IMR-90 (cell line): ENCODE measurements at regions not wholly inside any gene's neighbourhood (a gene's known extent, or its start where the extent isn't known, plus 50 kb on each side); places are given as distances from the start of the nearest gene placed in this dataset.

Experiments
- ATAC-seq: fragments of 200-7000 bp; cut with Tn5 transposase; 2 replicates; pipeline ENCODE4 v1.9.1; 2020; ENCODE audit warnings: low read depth, mild to moderate bottlenecking, moderate library complexity
- BruUV-seq: library from RNA; stranded (reverse); fragments of 400-500 nt; replicated peaks from 2 replicates; lab custom pipeline; 2021; lab: Mats Ljungman, UMichigan
- CTCF ChIA-PET: fragments of 300-600 bp; formaldehyde crosslinking; extraction: SDS; loops from one replicate; lab custom pipeline; 2021; ENCODE audit warnings: antibody characterized with exemption; lab: Yijun Ruan, JAX
- POLR2A ChIA-PET: fragments of 300-600 bp; sonication (Branson Sonifier 250); formaldehyde crosslinking; loops from one replicate; lab custom pipeline; 2022; ENCODE audit warnings: antibody characterized with exemption; ENCODE audit not compliant: unreplicated experiment; lab: Charles Lee
- DNase-seq: peaks from one replicate; pipeline ENCODE4 v3.0.0; 2013
- H2AFZ ChIP-seq: replicated peaks from 2 replicates; pipeline ENCODE3; 2013; ENCODE audit warnings: low read length, mild to moderate bottlenecking; ENCODE audit not compliant: poor library complexity
- H2AK5ac ChIP-seq: 2 replicates; pipeline ENCODE4 v1.6.1; 2013; ENCODE audit warnings: low read depth, low read length, inconsistent platforms
- H2AK9ac ChIP-seq: replicated peaks from 2 replicates; pipeline ENCODE3; 2013; ENCODE audit warnings: mild to moderate bottlenecking, low read depth, low read length, moderate library complexity; ENCODE audit not compliant: poor library complexity
- H2BK120ac ChIP-seq: 2 replicates; pipeline ENCODE4 v1.6.1; 2013; ENCODE audit warnings: low read depth, low read length, inconsistent platforms
- H2BK15ac ChIP-seq: 3 replicates; pipeline ENCODE4 v1.6.1; 2013; ENCODE audit warnings: low read depth, low read length, inconsistent platforms
- H2BK20ac ChIP-seq: 2 replicates; pipeline ENCODE4 v1.6.1; 2013; ENCODE audit warnings: low read depth, mild to moderate bottlenecking, inconsistent platforms, low read length, moderate library complexity
- H2BK5ac ChIP-seq: 2 replicates; pipeline ENCODE4 v1.6.1; 2013; ENCODE audit warnings: mild to moderate bottlenecking, low read depth, low read length, inconsistent platforms; ENCODE audit not compliant: poor library complexity, severe bottlenecking
- H3K14ac ChIP-seq: replicated peaks from 2 replicates; pipeline ENCODE4 v1.6.1; 2013; ENCODE audit warnings: low read depth, low read length, inconsistent platforms
- H3K18ac ChIP-seq: 2 replicates; pipeline ENCODE4 v1.6.1; 2013; ENCODE audit warnings: low read depth, low read length, control low read depth
- H3K23ac ChIP-seq: 2 replicates; pipeline ENCODE4 v1.6.1; 2013; ENCODE audit warnings: low read depth, low read length, inconsistent platforms
- H3K27ac ChIP-seq: 2 replicates; pipeline ENCODE4 v1.5.1; 2013; ENCODE audit warnings: mild to moderate bottlenecking, control low read depth, low read length; ENCODE audit not compliant: insufficient read depth
- H3K27me3 ChIP-seq: 2 replicates; pipeline ENCODE4 v1.6.1; 2013; ENCODE audit warnings: low read length; ENCODE audit not compliant: control insufficient read depth, insufficient read depth
- H3K36me3 ChIP-seq: 2 replicates; pipeline ENCODE4 v1.6.1; 2013; ENCODE audit warnings: low read length, mixed read lengths; ENCODE audit not compliant: control insufficient read depth, insufficient read depth
- H3K4ac ChIP-seq: 2 replicates; pipeline ENCODE4 v1.6.1; 2013; ENCODE audit warnings: low read depth, low read length, inconsistent platforms
- H3K4me1 ChIP-seq: 2 replicates; pipeline ENCODE4 v1.6.1; 2013; ENCODE audit warnings: low read length, mixed read lengths; ENCODE audit not compliant: control insufficient read depth, insufficient read depth
- H3K4me2 ChIP-seq: 2 replicates; pipeline ENCODE4 v1.6.1; 2013; ENCODE audit warnings: low read depth, mild to moderate bottlenecking, control low read depth, low read length, moderate library complexity
- H3K4me3 ChIP-seq: 2 replicates; pipeline ENCODE4 v1.5.1; 2013; ENCODE audit warnings: low read depth, mild to moderate bottlenecking, control low read depth, low read length, moderate library complexity; ENCODE audit not compliant: insufficient read depth
- H3K56ac ChIP-seq: 2 replicates; pipeline ENCODE4 v1.6.1; 2013; ENCODE audit warnings: low read length, inconsistent platforms; ENCODE audit not compliant: insufficient read depth; ENCODE audit errors: extremely low read depth
- H3K79me1 ChIP-seq, 2 experiments: 2 replicates each; pipeline ENCODE4 v1.6.1; 2013; ENCODE audit warnings: low read length in 2 of 2, inconsistent platforms in 1 of 2, low read depth in 1 of 2
- H3K9ac ChIP-seq: 2 replicates; pipeline ENCODE4 v1.6.1; 2013; ENCODE audit warnings: low read depth, low read length, control low read depth
- H3K9me1 ChIP-seq: 2 replicates; pipeline ENCODE4 v1.6.1; 2013; ENCODE audit warnings: low read length, inconsistent platforms; ENCODE audit not compliant: insufficient read depth
- H3K9me3 ChIP-seq: 2 replicates; pipeline ENCODE4 v1.6.1; 2013; ENCODE audit warnings: low read length; ENCODE audit not compliant: control insufficient read depth, insufficient read depth
- H4K20me1 ChIP-seq: 2 replicates; pipeline ENCODE4 v1.6.1; 2013; ENCODE audit warnings: low read length, inconsistent platforms; ENCODE audit not compliant: insufficient read depth
- H4K5ac ChIP-seq: 2 replicates; pipeline ENCODE4 v1.6.1; 2013; ENCODE audit warnings: mild to moderate bottlenecking, low read depth, low read length, control low read depth
- H4K8ac ChIP-seq, 2 experiments: 2 replicates each; pipeline ENCODE4 v1.6.1; 2013; ENCODE audit warnings: low read depth in 2 of 2, low read length in 2 of 2, control low read depth in 1 of 2, inconsistent platforms in 1 of 2
- H4K91ac ChIP-seq: 2 replicates; pipeline ENCODE4 v1.6.1; 2013; ENCODE audit warnings: low read depth, low read length, inconsistent platforms; ENCODE audit not compliant: insufficient read depth
- BHLHE40 ChIP-seq: fragments of 150-350 bp; IDR thresholded peaks from 2 replicates; pipeline ENCODE4 v1.6.1; 2016; ENCODE audit warnings: mild to moderate bottlenecking, low read depth, low read length
- CEBPB ChIP-seq: IDR thresholded peaks from 2 replicates; pipeline ENCODE4 v1.6.1; 2012; ENCODE audit warnings: low read depth, low read length, improper control_type of control experiment
- CHD1 ChIP-seq: IDR thresholded peaks from 2 replicates; pipeline ENCODE4 v1.6.1; 2012; ENCODE audit warnings: low read depth, low read length, improper control_type of control experiment
- ELK1 ChIP-seq: fragments of 150-350 bp; IDR thresholded peaks from 2 replicates; pipeline ENCODE4 v1.6.1; 2016; ENCODE audit warnings: low read depth, mild to moderate bottlenecking, low read length, moderate library complexity, borderline replicate concordance
- FOS ChIP-seq: fragments of 150-350 bp; IDR thresholded peaks from 2 replicates; pipeline ENCODE4 v1.6.1; 2016; ENCODE audit warnings: low read depth, low read length
- MAFK ChIP-seq: IDR thresholded peaks from 2 replicates; pipeline ENCODE4 v1.6.1; 2012; ENCODE audit warnings: low read depth, low read length, improper control_type of control experiment
- MAZ ChIP-seq: IDR thresholded peaks from 2 replicates; pipeline ENCODE4 v1.6.1; 2012; ENCODE audit warnings: low read depth, mild to moderate bottlenecking, low read length, improper control_type of control experiment, moderate library complexity, borderline replicate concordance
- MXI1 ChIP-seq: IDR thresholded peaks from 2 replicates; pipeline ENCODE4 v1.6.1; 2012; ENCODE audit warnings: low read depth, mild to moderate bottlenecking, low read length, moderate library complexity, borderline replicate concordance
- NFE2L2 ChIP-seq: fragments of 150-350 bp; IDR thresholded peaks from 2 replicates; pipeline ENCODE4 v1.6.1; 2016; ENCODE audit warnings: low read depth, mild to moderate bottlenecking, low read length
- POLR2A ChIP-seq: IDR thresholded peaks from 2 replicates; pipeline ENCODE4 v1.6.1; 2012; ENCODE audit warnings: mild to moderate bottlenecking, low read depth, low read length
- RAD21 ChIP-seq: IDR thresholded peaks from 2 replicates; pipeline ENCODE4 v1.6.1; 2012; ENCODE audit warnings: low read length, improper control_type of control experiment
- RCOR1 ChIP-seq: IDR thresholded peaks from 2 replicates; pipeline ENCODE4 v1.6.1; 2012; ENCODE audit warnings: mild to moderate bottlenecking, low read length, improper control_type of control experiment; ENCODE audit not compliant: insufficient replicate concordance
- RFX5 ChIP-seq: IDR thresholded peaks from 2 replicates; pipeline ENCODE4 v1.8.0; 2012; ENCODE audit warnings: low read depth, mild to moderate bottlenecking, low read length, moderate library complexity
- SMC3 ChIP-seq: fragments of 150-350 bp; IDR thresholded peaks from 2 replicates; pipeline ENCODE4 v1.6.1; 2016; ENCODE audit warnings: low read depth, mild to moderate bottlenecking, antibody characterized with exemption, low read length, moderate library complexity
- WGBS, 2 experiments: methylation state at CpG; one replicate each; pipeline versions ENCODE4 v1.1.5 to v1.1.7; 2013; ENCODE audit warnings: missing lambda C conversion rate in 2 of 2; ENCODE audit not compliant: insufficient read length in 1 of 2; ENCODE audit errors: extremely low coverage in 2 of 2; 5-methylcytosine and 5-hydroxymethylcytosine counted together
- dilution Hi-C: fragments of 300-500 bp; cut with HindIII; formaldehyde crosslinking; loops from one replicate; pipeline ENCODE4 v1.14.3; 2018; ENCODE audit warnings: low sequenced_read_pairs; ENCODE audit not compliant: unreplicated experiment
- in situ Hi-C: fragments of 300-500 bp; cut with MboI; formaldehyde crosslinking; loops from 3 replicates; pipeline ENCODE4 v1.14.3; 2019; ENCODE audit warnings: low sequenced_read_pairs, inconsistent platforms, mixed read lengths
- intact Hi-C: fragments of 100-400 bp; cut with micrococcal nuclease; formaldehyde crosslinking; loops from 2 replicates; pipeline ENCODE4 v1.10.0; 2022
- TF ChIP-seq, protein P1 (sequence below): conservative IDR thresholded peaks from 2 replicates; pipeline ENCODE4 v1.5.1; 2012; ENCODE audit warnings: mild to moderate bottlenecking, low read depth, low read length, improper control_type of control experiment
- TF ChIP-seq, protein P2 (sequence below): fragments of 150-350 bp; IDR thresholded peaks from 2 replicates; pipeline ENCODE4 v1.6.1; 2017; ENCODE audit warnings: mild to moderate bottlenecking, antibody characterized with exemption, low read length, low read depth

DNA sequence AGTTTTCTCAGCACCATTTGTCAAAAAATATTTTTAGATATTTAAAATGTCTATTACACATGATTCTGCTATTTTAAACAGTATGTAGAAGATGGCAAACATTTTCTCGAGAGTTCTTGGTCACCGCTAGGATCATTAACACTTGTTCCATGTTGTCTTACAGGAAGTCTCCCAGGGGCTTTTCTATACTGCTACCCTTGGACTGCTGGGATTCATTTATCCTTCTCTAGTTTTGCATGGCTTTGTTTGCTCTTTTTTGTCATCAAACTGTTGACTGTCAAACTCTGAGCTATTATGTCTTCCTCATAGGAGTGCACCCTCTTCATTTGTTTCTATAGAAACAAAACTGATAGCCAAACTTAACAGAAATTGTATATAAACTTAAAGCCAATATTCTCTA, 184.9 kb downstream of the CDCA7 start:
- no peak overlapping the region for H2AK5ac ChIP-seq
- H3K4me1 ChIP-seq, result no peaks in the 10 kb centered on the region
- H2BK5ac ChIP-seq, result no peak overlapping the region
- no peak overlapping the region for H3K4me2 ChIP-seq
- no peak overlapping the region for H3K14ac ChIP-seq
- no peak overlapping the region for H2AFZ ChIP-seq
- no peaks in the 10 kb centered on the region for H3K9me1 ChIP-seq
- no peak overlapping the region for H3K18ac ChIP-seq
- H4K8ac ChIP-seq, result no peak overlapping the region
- no CpG with 5 or more reads among the region's 2 CpGs for WGBS, 2 experiments
- H3K36me3 ChIP-seq, result no peaks in the 10 kb centered on the region
- no peak overlapping the region for H3K23ac ChIP-seq
- ChIA-PET POLR2A (interaction anchor here (0.6 kb wide), 1 partner anchor 423 kb away, joined by 4 read pairs; no protein-coding TSS in a partner anchor), CTCF (no interaction called here)
- in situ Hi-C loops, result no loop called here
- no peaks in the 10 kb centered on the region for H4K20me1 ChIP-seq
- ATAC-seq (no peak), DNase-seq (no peak)
- H4K91ac ChIP-seq, result no peak overlapping the region
- H4K5ac ChIP-seq, result no peak overlapping the region
- H3K27ac ChIP-seq, result no peak overlapping the region
- no peak overlapping the region for H3K4ac ChIP-seq
- no peak overlapping the region for H3K9ac ChIP-seq
- H2AK9ac ChIP-seq, result no peak overlapping the region
- H2BK120ac ChIP-seq, result no peak overlapping the region
- intact Hi-C loops, result no loop called here
- no peaks in the 10 kb centered on the region for H3K79me1 ChIP-seq
- dilution Hi-C loops, result no loop called here
- H3K27me3 ChIP-seq, result peaks cover 16% of the 10 kb centered on the region
- H3K4me3 ChIP-seq, result no peak overlapping the region
- no peak overlapping the region for H3K56ac ChIP-seq
- no peak overlapping the region for H2BK20ac ChIP-seq
- TF ChIP-seq MAFK (no peak), POLR2A (no peak), ELK1 (no peak), BHLHE40 (no peak), RFX5 (no peak), CHD1 (no peak), CEBPB (no peak), MAZ (no peak), NFE2L2 (no peak), RCOR1 (no peak), RAD21 (no peak), SMC3 (no peak), MXI1 (no peak), FOS (no peak)
- TF ChIP-seq, protein P1, sequence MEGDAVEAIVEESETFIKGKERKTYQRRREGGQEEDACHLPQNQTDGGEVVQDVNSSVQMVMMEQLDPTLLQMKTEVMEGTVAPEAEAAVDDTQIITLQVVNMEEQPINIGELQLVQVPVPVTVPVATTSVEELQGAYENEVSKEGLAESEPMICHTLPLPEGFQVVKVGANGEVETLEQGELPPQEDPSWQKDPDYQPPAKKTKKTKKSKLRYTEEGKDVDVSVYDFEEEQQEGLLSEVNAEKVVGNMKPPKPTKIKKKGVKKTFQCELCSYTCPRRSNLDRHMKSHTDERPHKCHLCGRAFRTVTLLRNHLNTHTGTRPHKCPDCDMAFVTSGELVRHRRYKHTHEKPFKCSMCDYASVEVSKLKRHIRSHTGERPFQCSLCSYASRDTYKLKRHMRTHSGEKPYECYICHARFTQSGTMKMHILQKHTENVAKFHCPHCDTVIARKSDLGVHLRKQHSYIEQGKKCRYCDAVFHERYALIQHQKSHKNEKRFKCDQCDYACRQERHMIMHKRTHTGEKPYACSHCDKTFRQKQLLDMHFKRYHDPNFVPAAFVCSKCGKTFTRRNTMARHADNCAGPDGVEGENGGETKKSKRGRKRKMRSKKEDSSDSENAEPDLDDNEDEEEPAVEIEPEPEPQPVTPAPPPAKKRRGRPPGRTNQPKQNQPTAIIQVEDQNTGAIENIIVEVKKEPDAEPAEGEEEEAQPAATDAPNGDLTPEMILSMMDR, result no peak
- TF ChIP-seq, protein P2, sequence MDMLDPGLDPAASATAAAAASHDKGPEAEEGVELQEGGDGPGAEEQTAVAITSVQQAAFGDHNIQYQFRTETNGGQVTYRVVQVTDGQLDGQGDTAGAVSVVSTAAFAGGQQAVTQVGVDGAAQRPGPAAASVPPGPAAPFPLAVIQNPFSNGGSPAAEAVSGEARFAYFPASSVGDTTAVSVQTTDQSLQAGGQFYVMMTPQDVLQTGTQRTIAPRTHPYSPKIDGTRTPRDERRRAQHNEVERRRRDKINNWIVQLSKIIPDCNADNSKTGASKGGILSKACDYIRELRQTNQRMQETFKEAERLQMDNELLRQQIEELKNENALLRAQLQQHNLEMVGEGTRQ, result no peak
- H3K9me3 ChIP-seq, result no peaks in the 10 kb centered on the region
- no peak overlapping the region for H2BK15ac ChIP-seq
- BruUV-seq, result no TSS peak
